LNCAP (cell line): ENCODE measurements at regions not wholly inside any gene's neighbourhood (a gene's known extent, or its start where the extent isn't known, plus 50 kb on each side); places are given as distances from the start of the nearest gene placed in this dataset.

Experiments
- CTCF ChIP-seq: fragments of 450-650 bp; IDR thresholded peaks from 2 replicates; pipeline ENCODE4 v1.5.1; 2017; ENCODE audit warnings: mild to moderate bottlenecking

- no peak for TF ChIP-seq CTCF
Measured at GRCh38 chr3:157595259-157595658, 92.0 kb upstream of the VEPH1 start.

DNA sequence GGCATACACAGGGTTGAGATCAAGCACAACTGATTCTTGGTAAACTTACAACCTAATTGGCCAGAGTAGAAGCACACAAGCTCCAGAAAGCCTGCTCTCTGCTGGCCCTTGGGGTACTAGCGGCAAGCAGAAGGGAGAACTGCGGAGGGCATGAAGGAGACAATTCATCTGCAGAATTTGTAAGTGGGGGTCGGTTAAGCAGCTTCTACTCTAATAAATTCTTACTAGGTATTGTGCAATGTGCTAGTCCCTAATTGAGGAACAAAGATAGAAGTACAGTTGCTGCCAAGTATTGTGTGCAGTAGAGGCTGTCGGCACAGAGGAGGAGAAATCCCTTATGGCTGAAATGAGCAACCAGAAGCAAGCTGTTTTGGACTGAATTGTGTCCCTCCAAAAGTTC lies 91.2 kb upstream of the VEPH1 start:
- TF ChIP-seq CTCF: no peak

DNA sequence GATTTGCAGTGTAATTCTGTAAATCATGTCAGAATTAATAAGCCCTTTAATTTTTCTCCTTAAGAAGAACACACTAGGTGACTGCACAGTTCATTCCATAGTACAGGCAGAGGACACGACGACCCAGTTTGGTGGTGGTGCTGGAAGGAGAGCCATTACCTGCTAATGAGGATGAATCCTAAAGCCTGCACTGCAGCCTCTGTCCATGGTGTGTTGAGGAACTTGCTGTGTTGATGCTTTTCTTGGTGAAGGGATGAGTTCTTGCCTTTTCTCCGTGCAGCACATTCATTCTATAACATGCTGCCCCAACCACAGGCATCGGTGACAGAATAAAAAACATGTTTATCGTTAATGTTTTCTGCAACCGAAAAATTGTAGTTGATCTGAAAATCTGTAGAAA lies 89.6 kb upstream of the VEPH1 start:
- TF ChIP-seq CTCF: no peak

DNA sequence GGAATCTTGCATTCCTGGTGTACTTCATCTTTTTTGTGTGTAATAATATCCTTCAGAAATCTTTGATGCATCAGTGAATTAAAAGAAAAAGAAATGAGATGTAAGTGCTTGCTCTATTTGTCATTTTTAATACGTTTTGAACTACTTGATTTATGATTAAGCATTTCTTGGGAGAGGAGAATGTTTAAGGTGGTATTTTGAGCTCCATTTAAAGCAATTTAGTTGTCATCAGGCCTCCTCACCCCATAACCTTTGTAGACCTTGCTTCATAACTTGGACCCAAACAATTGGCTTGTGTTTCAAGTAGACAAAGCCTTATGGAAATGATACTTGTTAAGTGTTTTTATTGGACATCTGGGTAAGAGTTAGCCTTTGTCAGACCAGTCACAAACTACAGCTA lies 87.1 kb upstream of the VEPH1 start:
- TF ChIP-seq CTCF: no peak

DNA sequence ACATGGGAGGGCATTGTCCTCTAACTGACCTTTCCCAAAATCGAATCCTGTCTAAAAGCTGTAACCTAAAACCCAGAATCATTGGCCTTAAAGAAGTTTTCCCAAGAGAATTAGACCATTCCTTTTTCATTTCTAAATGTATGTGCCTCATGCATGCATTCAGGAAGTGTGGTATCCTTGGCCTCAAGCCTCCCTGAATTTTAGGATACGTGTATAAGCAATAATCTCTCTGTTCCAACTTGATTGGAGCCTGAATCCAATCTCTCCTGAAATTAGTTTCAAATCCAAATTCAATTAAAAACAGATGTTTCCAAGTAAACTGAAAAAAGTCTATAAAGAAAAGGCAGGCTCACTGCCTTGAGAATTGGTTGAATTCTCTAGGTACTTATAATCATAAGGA lies 86.0 kb upstream of the VEPH1 start:
- TF ChIP-seq CTCF: no peak

DNA sequence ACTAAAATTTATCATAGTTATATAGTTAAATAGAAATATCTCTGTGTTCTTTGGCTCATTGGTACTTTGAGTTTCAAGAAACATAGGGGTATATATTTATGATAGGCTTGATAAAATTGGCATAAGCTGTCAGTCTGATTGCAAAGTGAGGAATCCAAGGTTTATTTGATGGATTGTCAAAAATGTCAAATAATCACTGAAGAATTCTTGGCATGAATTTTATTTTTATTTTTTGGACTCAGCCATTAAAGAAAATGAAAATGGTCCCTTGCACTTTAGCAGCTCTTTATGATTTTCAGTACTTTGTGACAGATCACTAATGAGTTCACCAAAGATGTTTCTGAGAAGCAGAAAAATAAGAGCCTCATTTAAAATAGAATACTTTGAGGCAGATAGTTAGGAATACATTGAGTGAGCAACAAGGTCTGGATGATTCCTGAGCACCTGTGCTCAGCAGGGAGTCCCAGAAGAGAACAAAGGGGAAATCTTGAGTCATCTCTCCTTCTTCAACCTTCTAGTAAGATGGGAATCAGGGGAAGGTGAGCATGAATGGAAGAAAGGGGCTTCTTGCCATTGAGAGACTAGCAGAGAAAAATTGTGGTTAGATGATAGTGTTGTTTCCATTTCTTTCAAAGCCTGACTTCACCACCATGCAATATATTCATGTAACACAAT lies 85.3 kb upstream of the VEPH1 start:
- TF ChIP-seq CTCF: no peak

DNA sequence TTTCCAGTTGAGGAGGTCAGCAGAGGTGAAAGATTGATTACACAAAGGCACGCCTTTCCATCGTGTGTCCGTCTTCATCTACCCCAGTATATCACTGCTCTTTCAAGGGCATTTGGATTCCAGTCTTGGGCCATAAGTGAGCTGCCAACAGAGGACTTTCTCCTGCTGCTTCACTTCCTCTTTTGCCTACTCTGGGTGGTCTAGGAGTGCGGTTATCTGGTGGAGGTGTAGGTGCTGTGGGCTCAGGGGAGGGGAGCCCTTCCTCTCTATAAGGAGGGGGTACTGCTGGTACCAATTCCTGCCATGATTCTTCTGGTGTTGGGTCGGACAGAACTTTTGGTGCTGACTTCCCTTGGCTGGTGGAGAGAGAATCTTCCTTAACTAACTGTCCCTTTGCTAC lies 83.1 kb upstream of the VEPH1 start:
- no peak for TF ChIP-seq CTCF

DNA sequence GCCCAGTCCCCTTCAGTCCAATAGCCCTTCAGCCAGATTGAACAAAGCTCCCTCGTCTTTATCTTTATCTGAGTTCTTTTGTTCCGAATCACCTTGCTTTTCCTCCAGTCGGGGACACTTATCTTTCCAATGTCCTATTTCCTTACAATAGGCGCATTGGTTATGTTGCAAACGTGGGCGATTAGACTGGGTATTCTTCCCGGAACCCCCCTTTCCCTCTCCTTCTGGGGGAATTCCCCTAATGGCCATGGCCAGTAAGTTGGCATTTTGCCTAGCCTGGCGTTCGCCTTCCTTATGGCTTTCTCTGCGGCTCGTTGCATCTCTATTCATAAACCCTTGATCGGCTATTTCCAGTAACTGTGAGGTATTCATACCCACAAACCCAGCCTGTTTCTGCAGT lies 82.2 kb upstream of the VEPH1 start:
- no peak for TF ChIP-seq CTCF
